ENCODE measurements at regions not wholly inside any gene's neighbourhood (a gene's known extent, or its start where the extent isn't known, plus 50 kb on each side); places are given as distances from the start of the nearest gene placed in this dataset.

DNA sequence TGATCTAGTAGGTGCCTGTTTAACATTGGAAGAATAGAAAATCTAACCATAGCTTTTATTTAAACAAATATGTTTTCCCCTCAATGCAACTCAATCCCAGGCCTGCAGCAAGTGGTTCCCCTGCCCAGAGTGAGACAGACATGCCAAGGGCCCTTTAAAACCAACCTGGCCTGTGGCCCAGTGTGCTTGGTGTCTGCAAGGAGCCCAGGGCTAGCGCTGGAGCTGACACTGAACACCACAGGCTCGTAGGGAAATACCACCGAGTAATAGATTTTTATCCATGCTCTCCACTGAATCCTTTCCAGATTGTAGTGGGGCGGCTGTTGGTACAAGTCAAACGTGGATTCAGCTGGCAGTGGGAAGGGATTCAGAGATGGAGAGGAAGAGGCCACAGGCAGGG, 95.6 kb upstream of the NRXN3 start:
- Histone ChIP-seq H3K9me3 (ENCODE audit: low read depth, low read length, poor library complexity, severe bottlenecking) (no peaks in the 10 kb centered on the region), H3K27ac (ENCODE audit: low read depth, low read length, poor library complexity, severe bottlenecking) (no peak overlapping the region), H3K4me1 (ENCODE audit: insufficient read depth, low read length, poor library complexity, severe bottlenecking) (no peaks in the 10 kb centered on the region), H3K4me3 (ENCODE audit: low read depth, low read length, poor library complexity, severe bottlenecking) (no peak overlapping the region), H3K36me3 (ENCODE audit: insufficient read depth, low read length, poor library complexity, severe bottlenecking) (no peaks in the 10 kb centered on the region), H3K27me3 (replicated peaks; ENCODE audit: insufficient read depth, low read depth, low read length, poor library complexity) (no peaks in the 10 kb centered on the region)
- intact Hi-C loops (cut with micrococcal nuclease; ENCODE audit: unreplicated experiment), result no loop called here
- DNase-seq (ENCODE audit: low spot score), result no peak
- no TSS peak for BruUV-seq (replicated peaks)
- ChIA-PET POLR2A (ENCODE audit: low non-redundant PET) (no interaction called here), CTCF (interaction anchor here (0.7 to 1.2 kb wide), 2 partner anchors 14 to 492 kb away, joined by 6 to 7 read pairs; no protein-coding TSS in a partner anchor)
- no peak for TF ChIP-seq EZH2 (IDR thresholded peaks at IDR 0.05; ENCODE audit: borderline replicate concordance, low read depth, low read length, poor library complexity, severe bottlenecking)
- TF ChIP-seq, protein P1, sequence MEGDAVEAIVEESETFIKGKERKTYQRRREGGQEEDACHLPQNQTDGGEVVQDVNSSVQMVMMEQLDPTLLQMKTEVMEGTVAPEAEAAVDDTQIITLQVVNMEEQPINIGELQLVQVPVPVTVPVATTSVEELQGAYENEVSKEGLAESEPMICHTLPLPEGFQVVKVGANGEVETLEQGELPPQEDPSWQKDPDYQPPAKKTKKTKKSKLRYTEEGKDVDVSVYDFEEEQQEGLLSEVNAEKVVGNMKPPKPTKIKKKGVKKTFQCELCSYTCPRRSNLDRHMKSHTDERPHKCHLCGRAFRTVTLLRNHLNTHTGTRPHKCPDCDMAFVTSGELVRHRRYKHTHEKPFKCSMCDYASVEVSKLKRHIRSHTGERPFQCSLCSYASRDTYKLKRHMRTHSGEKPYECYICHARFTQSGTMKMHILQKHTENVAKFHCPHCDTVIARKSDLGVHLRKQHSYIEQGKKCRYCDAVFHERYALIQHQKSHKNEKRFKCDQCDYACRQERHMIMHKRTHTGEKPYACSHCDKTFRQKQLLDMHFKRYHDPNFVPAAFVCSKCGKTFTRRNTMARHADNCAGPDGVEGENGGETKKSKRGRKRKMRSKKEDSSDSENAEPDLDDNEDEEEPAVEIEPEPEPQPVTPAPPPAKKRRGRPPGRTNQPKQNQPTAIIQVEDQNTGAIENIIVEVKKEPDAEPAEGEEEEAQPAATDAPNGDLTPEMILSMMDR (conservative IDR thresholded peaks at IDR 0.05; ENCODE audit: low read depth, low read length), result no peak

DNA sequence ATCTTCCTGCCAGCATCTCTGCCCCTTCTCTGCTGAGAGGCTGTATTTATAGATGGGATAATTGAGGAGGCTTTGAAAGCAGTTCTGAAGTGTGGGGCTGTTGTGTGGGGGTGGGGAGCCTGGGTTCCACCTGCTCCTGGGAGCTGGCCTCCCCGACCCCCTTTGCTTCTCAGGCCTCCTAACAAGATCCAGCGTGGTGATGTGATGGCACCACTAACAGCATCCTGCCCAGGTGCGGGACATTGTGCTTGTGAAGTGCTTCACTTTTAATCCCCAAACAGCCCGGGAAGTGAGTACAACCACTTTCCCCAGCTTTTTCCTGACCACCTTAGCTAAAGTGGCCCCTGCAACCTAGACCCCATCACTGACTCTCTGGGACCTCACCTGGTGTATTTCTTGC, 95.1 kb upstream of the NRXN3 start:
- H3K4me3 ChIP-seq (ENCODE audit: low read depth, low read length, poor library complexity, severe bottlenecking), result no peak overlapping the region
- DNase-seq (ENCODE audit: low spot score), result no peak
- H3K36me3 ChIP-seq (ENCODE audit: insufficient read depth, low read length, poor library complexity, severe bottlenecking), result no peaks in the 10 kb centered on the region
- TF ChIP-seq EZH2 (IDR thresholded peaks at IDR 0.05; ENCODE audit: borderline replicate concordance, low read depth, low read length, poor library complexity, severe bottlenecking), result no peak
- TF ChIP-seq, protein P1 (conservative IDR thresholded peaks at IDR 0.05; ENCODE audit: low read depth, low read length), result no peak
- ChIA-PET POLR2A (ENCODE audit: low non-redundant PET) (no interaction called here), CTCF (interaction anchor here (1.2 kb wide), 1 partner anchor 492 kb away, joined by 6 read pairs; no protein-coding TSS in a partner anchor)
- H3K27me3 ChIP-seq (replicated peaks; ENCODE audit: insufficient read depth, low read depth, low read length, poor library complexity), result no peaks in the 10 kb centered on the region
- H3K27ac ChIP-seq (ENCODE audit: low read depth, low read length, poor library complexity, severe bottlenecking), result no peak overlapping the region
- no peaks in the 10 kb centered on the region for H3K4me1 ChIP-seq (ENCODE audit: insufficient read depth, low read length, poor library complexity, severe bottlenecking)
- BruUV-seq (replicated peaks), result no TSS peak
- intact Hi-C loops (cut with micrococcal nuclease; ENCODE audit: unreplicated experiment), result no loop called here
- H3K9me3 ChIP-seq (ENCODE audit: low read depth, low read length, poor library complexity, severe bottlenecking), result no peaks in the 10 kb centered on the region

DNA sequence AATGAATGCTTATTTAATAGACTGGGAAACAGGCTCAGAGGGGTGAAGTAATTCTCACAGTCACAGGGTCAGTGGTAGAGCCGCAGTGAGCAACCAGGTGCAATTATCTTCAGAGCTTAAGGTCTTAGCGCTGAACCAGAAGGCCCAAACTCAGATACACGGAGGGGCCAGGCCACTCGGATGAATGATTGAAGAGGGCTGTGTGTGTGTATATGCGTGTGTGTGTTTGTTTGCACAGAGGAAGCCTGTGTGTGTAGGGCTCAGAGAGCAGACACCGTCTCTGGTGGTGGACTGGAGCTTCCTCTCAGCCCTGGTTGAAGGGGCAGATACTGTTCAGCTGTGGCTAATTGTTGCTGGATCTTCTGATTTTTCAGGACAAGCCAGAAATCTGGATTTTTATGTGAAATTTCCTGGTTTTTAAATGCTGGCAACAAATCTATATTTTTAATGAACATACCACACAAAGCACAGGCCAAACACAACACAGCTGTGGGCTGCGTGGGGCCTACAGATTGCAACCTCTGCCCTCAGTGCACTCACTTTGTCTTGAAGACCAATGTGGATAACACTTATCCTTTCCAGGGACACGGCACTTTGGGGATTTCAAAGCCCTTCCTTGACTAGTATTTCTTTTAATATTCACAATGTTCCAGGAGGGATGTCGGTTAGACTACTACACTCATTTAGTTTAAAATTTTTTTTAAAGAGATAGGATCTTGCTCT, 94.5 kb upstream of the NRXN3 start:
- Histone ChIP-seq H3K27me3 (replicated peaks; ENCODE audit: insufficient read depth, low read depth, low read length, poor library complexity) (no peaks in the 10 kb centered on the region), H3K27ac (ENCODE audit: low read depth, low read length, poor library complexity, severe bottlenecking) (no peak overlapping the region), H3K4me3 (ENCODE audit: low read depth, low read length, poor library complexity, severe bottlenecking) (no peak overlapping the region), H3K36me3 (ENCODE audit: insufficient read depth, low read length, poor library complexity, severe bottlenecking) (no peaks in the 10 kb centered on the region), H3K9me3 (ENCODE audit: low read depth, low read length, poor library complexity, severe bottlenecking) (no peaks in the 10 kb centered on the region), H3K4me1 (ENCODE audit: insufficient read depth, low read length, poor library complexity, severe bottlenecking) (no peaks in the 10 kb centered on the region)
- TF ChIP-seq EZH2 (IDR thresholded peaks at IDR 0.05; ENCODE audit: borderline replicate concordance, low read depth, low read length, poor library complexity, severe bottlenecking), result no peak
- TF ChIP-seq, protein P1 (conservative IDR thresholded peaks at IDR 0.05; ENCODE audit: low read depth, low read length), result no peak
- BruUV-seq (replicated peaks), result no TSS peak
- ChIA-PET POLR2A (ENCODE audit: low non-redundant PET) (no interaction called here), CTCF (no interaction called here)
- intact Hi-C loops (cut with micrococcal nuclease; ENCODE audit: unreplicated experiment), result no loop called here
- no peak for DNase-seq (ENCODE audit: low spot score)

All from A673 (cell line).